GM19238 (cell line): ENCODE measurements at regions not wholly inside any gene's neighbourhood (a gene's known extent, or its start where the extent isn't known, plus 50 kb on each side); places are given as distances from the start of the nearest gene placed in this dataset.
"Not testable (repeated sequence)": the region's sequence is repeated elsewhere in the genome, so short reads cannot be mapped to it uniquely, and the experiment has no call there.

Experiments used
- DNase-seq: peaks from one replicate; pipeline ENCODE4 v3.0.0; 2011; ENCODE audit warnings: low spot score; ENCODE audit not compliant: insufficient read length

DNA sequence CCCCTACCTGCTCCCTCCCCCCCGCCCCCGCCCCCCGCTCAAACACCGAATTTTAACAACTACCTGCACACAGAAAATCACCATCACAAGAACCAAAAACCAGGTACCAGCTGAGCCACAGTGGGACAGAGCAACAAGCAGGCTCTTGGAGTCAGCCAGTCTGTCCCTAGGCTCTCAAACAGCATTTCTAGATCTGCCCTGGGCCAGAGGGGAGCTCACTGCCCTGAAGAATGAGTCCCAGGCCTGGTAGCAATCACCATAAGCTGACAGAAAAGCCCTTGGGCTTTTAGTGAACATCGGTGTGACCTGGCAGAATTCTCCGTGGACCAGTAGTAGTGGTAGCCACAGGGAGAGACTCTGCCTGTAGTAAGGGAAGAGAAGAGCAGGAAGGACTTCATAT lies 58.3 kb downstream of the C11orf87 start:
- no peak for DNase-seq

DNA sequence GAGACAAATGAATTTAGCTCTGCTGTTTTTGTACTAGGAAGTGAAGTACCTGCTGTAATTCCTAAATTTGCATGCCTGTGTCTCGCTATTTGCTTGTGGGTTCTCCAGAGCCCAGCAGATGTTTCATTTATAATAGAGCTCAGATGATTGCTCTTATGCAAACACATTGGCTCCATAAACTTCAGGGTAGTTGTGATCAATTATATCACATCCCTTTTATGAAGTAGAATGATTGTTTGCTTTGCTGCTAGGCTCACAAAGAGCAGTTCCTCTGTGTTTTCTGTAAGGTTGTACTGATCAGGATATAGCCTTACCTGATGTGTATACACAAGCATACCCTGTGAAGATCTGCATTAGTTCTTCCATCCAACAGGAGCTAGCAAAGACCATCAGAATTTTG lies 64.1 kb downstream of the C11orf87 start:
- no peak for DNase-seq

DNA sequence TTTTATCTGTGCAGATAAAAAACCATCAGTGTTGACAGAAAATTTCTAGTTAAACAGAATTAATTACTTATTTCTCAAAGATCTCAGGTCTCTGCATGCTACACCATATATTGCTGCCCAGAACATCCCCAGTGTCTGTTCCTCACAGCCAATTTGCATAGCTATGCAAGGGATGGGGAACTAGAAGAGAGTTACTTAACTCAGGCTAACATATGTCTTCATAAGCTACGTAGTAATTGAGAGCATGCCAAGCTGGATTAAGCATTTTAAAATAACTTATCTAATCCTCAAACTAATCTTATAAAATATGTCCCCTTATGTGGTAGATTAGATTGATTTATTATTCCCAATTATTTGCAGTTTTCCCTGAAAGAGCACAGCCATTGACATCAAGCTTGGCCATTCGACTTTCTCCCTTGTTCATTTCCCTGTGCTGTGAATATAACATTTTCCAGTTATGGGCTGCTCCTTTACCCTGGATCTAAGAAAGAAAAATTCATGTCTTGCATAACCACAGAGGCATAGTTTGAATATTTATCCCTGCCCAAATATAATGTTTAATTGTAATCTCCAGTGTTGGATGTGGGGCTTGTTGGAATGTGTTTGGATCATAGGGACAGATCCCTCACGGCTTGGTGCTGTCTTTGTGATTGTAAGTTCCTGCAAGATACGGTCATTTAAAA lies 69.1 kb downstream of the C11orf87 start:
- no peak for DNase-seq

DNA sequence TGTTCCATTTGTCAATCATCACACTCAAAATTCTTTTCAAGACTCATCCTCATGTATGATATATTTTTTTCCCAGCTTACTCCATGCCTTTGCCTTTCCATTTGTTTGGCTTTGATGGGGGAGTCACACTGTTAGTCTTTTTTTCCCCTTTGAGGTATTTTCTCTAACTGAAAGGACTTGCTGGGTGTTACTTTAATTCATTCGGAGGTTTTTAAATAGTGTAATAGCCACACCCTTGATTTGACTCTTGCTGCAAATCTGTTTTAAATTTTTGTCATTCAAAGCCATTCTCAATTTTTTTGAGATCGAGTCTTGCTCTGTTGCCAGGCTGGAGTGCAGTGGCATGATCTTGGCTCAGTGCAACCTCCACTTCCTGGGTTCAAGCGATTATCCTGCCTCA lies 84.1 kb downstream of the C11orf87 start:
- no peak for DNase-seq

DNA sequence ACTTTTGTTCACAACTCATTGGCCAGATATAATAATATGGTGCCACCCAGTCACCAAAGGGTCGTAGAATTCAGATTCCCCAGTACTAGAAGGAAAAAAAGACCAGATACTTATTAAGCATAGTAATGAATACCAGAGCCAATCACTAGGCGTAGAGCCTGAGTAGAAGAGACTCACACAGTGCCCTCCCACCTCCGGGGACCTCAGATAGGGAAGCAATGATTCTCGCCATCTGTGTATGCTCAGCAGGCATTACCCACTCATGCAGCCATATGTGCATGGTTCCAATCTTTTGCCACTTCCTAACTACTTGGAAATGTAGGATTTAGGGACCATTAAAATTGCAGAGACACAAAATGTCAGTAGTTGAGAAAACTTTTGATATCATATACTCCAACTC lies 85.3 kb downstream of the C11orf87 start:
- no peak for DNase-seq

DNA sequence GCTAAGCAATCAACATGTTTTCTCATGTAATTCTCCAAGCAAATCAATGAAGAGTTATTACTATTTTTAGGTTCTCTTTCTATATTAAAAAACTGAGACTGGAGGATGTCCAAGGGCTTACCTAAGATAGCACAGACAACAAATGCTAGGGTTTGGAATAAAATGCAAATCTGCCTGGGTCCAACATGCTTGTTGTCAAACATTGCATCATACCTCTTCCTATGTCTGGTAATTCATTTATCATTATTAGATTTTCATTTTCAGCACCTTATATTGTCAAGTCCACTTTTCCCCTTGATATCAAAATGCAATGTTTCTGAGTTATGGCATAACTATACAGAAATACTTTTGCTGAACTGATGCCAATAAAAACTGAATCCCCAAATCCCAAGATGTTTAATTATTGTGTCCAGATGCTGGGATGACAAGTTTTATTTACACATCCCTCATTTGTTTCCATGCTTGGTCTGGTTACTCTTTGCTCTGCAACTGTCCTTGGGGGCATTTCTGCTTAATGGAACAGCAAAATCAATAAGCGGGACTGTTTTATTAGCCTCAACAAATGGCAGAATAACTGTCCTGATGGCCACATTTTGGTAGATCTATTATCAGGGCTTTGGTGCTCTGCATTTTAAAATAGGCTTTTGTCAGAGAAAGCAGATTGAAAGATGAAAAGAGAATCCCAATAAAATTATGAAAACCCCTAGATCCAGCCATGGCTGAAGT lies 86.0 kb downstream of the C11orf87 start:
- no peak for DNase-seq

DNA sequence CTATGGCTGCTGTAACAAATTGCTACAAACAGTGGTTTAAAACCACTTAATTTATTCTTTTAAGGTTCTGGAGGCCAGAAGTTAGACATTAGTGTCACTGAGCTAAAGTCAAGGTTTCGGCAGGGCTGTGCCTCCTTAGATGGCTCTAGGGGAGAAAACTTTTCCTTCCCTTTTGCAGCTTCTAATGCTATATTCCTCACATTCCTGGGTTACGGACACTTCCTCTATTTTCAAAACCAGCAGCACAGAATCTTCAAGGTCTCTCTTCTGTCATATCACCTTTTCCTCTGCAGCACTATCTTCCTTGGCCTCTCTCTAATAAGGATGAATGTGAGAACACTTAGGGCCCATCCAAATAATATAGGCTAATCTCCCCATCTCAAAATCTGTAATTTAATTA lies 87.0 kb downstream of the C11orf87 start:
- no peak for DNase-seq

DNA sequence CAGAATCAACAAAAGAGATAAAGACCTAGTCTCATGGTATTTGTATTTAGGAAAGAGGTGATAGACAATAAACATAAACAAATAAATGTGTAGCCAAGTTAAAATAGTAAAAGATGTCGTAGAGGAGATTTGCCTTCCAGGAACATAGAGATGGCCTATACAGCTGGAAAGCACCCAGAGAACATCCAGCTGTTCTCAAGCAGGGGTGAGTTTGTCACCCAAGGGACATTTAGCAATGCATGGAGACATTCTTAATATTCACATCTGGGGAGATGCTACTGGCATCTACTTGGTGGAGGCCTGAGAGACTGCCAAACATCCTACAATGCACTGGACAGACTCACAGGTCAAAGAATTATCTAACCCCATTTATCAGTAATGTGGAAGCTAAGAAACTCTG lies 88.3 kb downstream of the C11orf87 start:
- DNase-seq = no peak

DNA sequence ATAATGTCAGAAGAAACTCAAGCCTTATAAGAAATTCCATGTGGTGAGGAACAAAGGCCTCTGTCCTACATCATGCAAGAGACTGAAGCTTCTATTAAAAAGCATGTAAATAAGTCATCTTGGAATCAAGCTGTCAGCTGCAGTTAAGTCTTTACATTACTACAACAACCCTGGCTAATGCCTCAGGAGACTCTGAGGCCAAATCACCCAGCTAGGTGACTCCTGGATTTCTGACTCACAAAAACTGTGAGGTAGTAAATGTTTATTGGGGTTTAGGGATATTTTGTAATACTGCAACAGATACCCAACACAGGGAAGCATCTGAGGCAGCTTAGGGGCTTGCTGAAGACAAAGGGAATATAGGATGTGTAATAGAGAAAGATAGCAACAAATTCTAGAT lies 89.6 kb downstream of the C11orf87 start:
- DNase-seq = no peak

DNA sequence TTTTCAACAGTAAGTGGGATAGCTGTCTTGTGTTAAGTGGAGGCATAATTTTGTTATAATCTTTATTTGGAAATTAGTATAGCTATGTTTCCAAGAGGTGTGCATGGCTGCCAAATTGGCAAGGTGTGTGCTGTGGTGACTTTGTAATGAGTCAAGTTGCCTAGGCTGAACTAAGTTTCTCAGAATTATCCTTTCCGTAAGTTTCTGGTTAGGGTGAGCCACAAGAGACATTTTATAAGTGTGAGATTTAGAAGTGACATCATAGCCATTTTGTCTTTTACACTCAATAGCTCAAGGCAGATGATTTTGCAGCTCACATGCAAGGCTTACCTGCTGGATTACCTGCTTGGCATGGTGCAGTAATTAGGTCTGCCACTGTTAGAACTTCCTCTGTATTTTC lies 90.3 kb downstream of the C11orf87 start:
- no peak for DNase-seq

DNA sequence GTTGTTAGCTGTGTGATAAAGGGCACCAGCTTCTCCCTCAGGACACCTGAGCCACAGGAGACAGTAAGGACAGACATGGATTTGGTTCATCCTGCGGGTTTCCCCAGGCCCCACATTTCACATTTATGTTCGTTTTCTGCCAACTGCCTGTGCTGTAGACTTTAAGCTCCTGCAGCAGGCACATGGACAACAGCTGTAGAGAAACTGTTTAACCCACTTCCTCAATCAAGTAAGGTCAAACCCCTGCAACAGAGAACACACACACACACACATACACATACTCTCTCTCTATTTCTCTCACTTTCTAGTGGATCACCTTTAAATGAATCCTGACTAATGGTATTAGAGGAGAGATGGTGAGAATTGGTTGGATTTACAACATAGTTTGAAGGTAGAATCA lies 90.7 kb downstream of the C11orf87 start:
- DNase-seq = no peak

DNA sequence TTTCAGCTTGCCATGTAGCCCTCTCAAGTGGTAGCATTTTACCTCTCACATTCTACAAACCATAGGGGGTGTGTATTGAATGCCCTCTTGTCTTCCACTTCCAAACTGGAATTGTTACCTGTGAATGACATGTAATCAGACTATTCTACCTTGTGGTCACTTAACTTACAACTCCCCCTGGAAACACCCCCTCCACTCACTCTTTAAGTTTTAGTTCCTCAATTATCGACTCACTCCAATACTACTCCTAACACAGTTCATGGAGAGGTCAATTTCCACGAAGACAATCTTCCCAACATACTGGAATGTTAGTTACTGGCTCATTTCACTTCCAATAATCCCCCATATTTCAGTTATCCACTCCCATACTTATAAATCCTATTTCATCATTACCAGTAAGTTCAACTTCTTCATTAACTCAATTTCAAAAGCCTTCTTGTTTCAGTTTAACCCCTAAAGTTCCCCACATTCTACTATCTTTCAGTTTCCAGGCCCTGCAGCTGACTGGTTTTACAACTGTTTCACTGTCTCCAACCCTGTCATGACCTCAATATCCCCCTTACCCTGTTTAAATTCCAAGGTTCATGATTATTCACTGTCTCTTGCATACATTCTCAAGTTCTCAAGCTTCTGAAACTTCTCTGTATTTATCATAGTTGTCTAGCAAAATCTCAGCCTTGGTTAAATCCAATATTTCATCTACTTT lies 92.5 kb downstream of the C11orf87 start:
- no peak for DNase-seq

DNA sequence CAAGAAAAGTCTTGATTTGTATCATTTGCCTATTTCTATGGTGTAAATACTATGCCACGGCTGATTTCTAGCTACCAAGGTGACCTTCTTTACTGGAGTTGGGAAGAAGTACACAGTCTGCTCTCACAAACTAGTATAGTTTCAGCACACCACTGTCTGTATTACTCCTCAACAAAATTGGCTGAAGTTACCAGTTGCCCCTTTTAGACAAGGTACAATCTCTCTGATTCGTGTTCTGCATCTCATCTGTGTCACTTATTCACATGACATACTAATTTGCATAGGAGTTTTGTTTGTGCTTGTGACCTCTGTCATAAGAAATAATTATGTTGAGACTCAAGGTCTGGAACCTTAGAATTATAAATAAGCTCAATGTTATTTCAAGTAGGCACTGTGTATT lies 97.3 kb downstream of the C11orf87 start:
- DNase-seq = no peak

DNA sequence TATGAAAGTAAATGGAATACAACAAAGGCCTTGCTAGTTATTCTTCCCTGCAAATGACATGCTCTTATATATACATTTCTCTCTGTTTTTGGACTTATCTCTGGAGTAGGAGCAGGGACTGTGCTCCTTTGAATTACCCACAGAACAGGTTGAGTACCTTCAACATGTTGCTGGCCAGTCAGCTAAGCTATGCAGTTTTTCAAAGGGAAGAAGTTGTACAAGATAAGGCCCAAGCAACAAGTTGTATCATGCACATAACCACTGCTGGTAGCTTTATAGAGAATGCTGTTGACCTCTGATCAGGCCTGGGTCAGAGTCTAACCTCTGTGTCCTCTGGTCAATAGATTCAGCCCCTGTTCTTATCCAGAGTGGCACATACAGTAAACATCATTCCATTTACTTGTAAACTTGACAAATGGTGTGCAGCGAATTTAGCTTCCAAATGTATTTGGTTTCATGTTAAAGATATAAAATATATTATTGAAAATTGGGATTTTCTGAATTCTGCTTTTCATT lies 99.6 kb downstream of the C11orf87 start:
- no peak for DNase-seq

DNA sequence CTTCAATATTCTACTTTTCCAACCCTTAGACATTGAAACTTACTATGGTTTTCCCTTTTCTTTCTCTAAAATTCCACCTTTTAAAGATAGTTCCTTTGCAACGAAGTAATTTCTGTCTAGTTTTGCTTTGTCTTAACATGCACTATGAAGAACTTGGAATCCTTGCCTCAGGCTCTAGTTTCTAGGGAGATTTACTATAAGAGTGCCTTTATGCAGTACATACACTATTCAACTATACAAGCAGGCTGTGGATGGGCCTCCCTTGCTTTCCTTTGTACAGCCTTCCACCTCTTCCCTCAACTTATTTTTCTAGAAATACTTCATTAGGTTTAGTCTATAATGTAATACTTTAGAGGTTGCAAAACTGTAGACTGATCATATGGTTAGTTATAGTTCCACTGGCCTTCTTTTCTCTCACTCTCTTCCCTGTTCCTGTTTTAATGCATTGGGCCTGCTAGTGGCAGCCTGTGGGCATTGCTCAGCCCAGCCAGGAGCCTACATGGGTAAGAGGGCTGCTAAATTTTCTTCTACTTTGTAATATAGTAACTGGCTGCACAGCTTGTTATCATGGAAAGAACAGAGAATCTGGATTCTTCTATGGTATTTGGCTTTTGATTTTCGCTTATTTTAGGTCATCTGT lies 100.2 kb downstream of the C11orf87 start:
- no peak for DNase-seq

DNA sequence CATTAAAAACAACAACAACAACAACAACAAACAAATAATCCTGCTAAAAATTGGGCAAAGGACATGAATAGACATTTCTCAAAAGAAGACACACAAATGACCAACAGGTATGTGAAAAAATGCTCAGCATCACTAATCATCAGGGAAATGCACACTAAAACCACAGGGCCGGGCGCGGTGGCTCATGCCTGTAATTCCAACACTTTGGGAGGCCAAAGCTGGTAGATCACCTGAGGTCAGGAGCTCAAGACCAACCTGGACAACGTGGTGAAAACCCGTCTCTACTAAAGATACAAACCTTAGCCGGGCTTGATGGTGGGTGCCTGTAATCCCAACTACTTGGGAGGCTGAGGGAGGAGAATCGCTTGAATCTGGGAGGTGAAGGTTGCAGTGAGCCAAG lies 103.6 kb downstream of the C11orf87 start:
- not testable (repeated sequence) for DNase-seq

DNA sequence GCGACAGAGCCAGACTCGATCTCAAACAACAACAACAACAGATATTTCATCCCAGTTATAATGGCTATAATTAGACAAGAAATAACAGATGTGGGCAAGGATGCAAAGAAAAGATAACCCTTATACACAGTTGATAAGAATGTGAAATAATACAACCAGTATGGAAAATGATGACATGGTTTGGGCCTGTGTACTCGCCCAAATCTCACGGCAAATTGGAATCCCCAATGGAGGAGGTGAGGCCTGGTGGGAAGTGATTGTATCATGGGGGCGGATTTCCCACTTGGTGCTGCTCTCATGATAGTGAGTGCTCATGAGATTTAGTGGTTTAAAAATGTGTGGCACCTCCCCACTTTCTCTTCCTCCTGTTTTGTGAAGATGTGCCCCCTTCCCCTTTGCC lies 104.1 kb downstream of the C11orf87 start:
- DNase-seq = no peak

DNA sequence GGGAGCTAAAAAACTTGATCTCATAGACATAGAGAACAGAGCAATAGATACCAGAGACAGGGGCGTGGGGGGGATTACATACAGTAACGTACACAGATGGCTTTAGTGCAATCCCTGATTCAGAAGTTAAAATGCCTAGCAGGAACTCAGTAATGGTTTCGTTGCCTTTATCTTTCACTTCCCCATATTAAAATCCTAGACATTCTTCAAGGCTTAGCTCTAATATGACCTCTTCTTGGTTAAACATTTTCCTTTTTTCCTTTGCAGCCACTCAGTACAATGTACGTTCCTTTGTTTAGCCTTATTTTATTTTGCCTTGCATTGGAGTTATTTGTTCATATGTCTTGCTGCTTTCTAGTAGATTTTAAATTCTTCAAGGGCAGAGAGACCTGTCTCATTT lies 104.9 kb downstream of the C11orf87 start:
- no peak for DNase-seq

DNA sequence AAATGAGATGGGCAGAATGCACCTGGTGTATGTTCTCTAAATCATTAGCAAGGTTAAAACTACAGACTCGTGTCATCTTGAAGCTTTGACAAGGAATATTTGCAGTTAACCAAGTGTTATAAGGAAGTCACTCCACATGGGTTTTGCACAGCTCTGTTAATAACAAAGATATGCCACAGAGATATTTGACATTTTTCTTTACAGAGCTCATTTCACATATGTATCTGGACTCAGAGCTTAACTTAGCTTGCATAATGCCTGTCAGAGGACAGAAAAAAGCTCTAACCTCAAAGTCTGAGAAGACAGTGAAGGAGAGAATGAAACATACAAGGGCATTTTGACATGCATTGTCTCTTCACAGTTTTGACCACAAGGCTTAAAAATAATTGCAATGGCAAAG lies 105.5 kb downstream of the C11orf87 start:
- no peak for DNase-seq

DNA sequence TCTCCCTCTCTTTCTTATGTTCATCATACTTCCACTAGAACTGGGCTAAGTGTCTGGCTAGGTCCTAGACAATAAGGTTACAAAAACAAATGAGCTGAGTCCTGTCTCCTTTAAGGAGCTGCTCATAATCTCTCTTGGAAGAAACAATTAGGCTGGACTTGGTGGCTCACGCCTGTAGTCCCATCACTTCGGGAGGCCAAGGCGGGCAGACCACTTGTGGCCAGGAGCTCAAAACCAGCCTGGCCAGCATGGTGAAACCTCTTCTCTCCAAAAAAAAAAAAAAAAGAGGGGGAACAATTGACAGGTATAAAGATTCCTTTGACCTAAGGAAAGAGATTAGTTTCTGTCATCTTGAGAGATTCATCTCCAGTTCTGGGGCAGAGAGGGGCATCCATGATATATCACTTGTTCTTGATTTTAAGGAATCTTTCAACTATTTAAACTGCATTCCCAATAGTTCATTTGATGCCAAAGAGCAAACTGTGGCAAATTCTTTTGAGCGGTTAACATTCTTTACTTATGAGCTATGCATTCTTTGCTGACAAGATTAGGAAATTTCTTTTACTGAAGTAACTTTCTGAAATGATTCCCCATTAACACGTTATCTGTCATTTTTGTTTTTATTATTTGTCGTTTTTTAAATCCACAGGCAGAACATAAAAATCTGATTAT lies 125.5 kb downstream of the C11orf87 start:
- no peak for DNase-seq

DNA sequence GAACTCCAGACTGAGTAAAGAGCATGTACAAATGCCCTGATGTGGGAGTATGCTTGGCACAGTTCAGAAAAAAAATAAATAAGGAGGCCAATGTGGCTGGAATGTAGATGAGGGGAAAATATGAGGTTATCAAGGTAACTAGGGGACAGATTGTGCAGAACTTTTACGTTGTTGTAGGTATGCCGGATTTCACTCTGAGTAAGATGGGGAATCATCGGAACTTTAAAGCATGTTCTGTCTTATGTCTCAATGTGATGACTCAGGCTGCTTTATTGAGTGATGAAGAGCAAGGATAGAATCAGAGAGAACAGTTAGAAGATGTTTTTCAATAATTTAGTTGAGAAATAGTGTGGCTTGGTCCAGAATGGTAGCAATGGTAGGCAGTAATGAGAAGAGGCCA lies 130.4 kb downstream of the C11orf87 start:
- no peak for DNase-seq
